ENCODE measurements at regions not wholly inside any gene's neighbourhood (a gene's known extent, or its start where the extent isn't known, plus 50 kb on each side); places are given as distances from the start of the nearest gene placed in this dataset.

GRCh38 chr12:94020335-94020734 is 128.0 kb upstream of the PLXNC1 start:
- Histone ChIP-seq H3K27ac (no peak overlapping the region), H3K4me1 (replicated peaks in 1 of 2) (no peaks in the 10 kb centered on the region), H3K4me3 (no peak overlapping the region)
- no peak for ATAC-seq (replicated peaks in 6 of 8)
- WGBS, 10 experiments = 0 to 67% (median 54%) methylated on average over 1 of the region's 1 CpG; no CpG with 5 or more reads in 6 of the 10 experiments
- in situ Hi-C loops (cut with MboI; ENCODE audit: low pct_unique_long_range_greater_than_20kb in 2 of 9, low sequenced_read_pairs in 9 of 9, unreplicated experiment in 9 of 9) = no loop called here

- in situ Hi-C loops (cut with MboI; ENCODE audit: low pct_unique_long_range_greater_than_20kb in 2 of 9, low sequenced_read_pairs in 9 of 9, unreplicated experiment in 9 of 9) = no loop called here
- no peak for ATAC-seq (replicated peaks in 6 of 8)
- no peak overlapping the region for H3K27ac ChIP-seq
- no peaks in the 10 kb centered on the region for H3K4me1 ChIP-seq (replicated peaks in 1 of 2)
- no peak overlapping the region for H3K4me3 ChIP-seq
These were observed 124.5 kb upstream of the PLXNC1 start for GRCh38 chr12:94023879-94024278.

- WGBS, 10 experiments = 0 to 86% (median 67%) methylated on average over 1 to 4 of the region's 4 CpGs; no CpG with 5 or more reads in 1 of the 10 experiments
- Histone ChIP-seq H3K4me3 (no peak overlapping the region), H3K27ac (no peak overlapping the region), H3K4me1 (replicated peaks in 1 of 2) (no peaks in the 10 kb centered on the region)
- peak in 2 of 8 experiments; percentile 56 to 66 for ATAC-seq (replicated peaks in 6 of 8)
- in situ Hi-C loops (cut with MboI; ENCODE audit: low pct_unique_long_range_greater_than_20kb in 2 of 9, low sequenced_read_pairs in 9 of 9, unreplicated experiment in 9 of 9) = no loop called here
These were observed 123.3 kb upstream of the PLXNC1 start for GRCh38 chr12:94025068-94025467.

- Histone ChIP-seq H3K4me3 (no peak overlapping the region), H3K4me1 (replicated peaks in 1 of 2) (no peaks in the 10 kb centered on the region), H3K27ac (no peak overlapping the region)
- in situ Hi-C loops (cut with MboI; ENCODE audit: low pct_unique_long_range_greater_than_20kb in 2 of 9, low sequenced_read_pairs in 9 of 9, unreplicated experiment in 9 of 9) = no loop called here
- WGBS, 10 experiments = 0 to 100% (median 60%) methylated on average over 1 of the region's 1 CpG; no CpG with 5 or more reads in 2 of the 10 experiments
- ATAC-seq (replicated peaks in 6 of 8) = peak in 1 of 8 experiments; percentile 43
These were observed 122.6 kb upstream of the PLXNC1 start for GRCh38 chr12:94025756-94026155.

- no peak overlapping the region for H3K4me3 ChIP-seq
- peaks cover 0 to 3% of the 10 kb centered on the region in 2 donors for H3K4me1 ChIP-seq (replicated peaks in 1 of 2)
- in situ Hi-C loops (cut with MboI; ENCODE audit: low pct_unique_long_range_greater_than_20kb in 2 of 9, low sequenced_read_pairs in 9 of 9, unreplicated experiment in 9 of 9) = no loop called here
- H3K27ac ChIP-seq = no peak overlapping the region
- no peak for ATAC-seq (replicated peaks in 6 of 8)
These were observed 121.8 kb upstream of the PLXNC1 start for GRCh38 chr12:94026596-94026995.

- Histone ChIP-seq H3K4me3 (no peak overlapping the region), H3K27ac (no peak overlapping the region), H3K4me1 (replicated peaks in 1 of 2) (peaks cover 0 to 10% of the 10 kb centered on the region in 2 donors)
- in situ Hi-C loops (cut with MboI; ENCODE audit: low pct_unique_long_range_greater_than_20kb in 2 of 9, low sequenced_read_pairs in 9 of 9, unreplicated experiment in 9 of 9) = no loop called here
- WGBS, 10 experiments = 0 to 100% (median 84%) methylated on average over 1 to 3 of the region's 3 CpGs; no CpG with 5 or more reads in 2 of the 10 experiments
- ATAC-seq (replicated peaks in 6 of 8) = no peak
These were observed 120.8 kb upstream of the PLXNC1 start for GRCh38 chr12:94027561-94027960.

GRCh38 chr12:94031763-94032162 is 116.6 kb upstream of the PLXNC1 start:
- 60 to 93% (median 79%) methylated on average over 1 to 2 of the region's 2 CpGs; no CpG with 5 or more reads in 3 of the 10 experiments for WGBS, 10 experiments
- no peak overlapping the region for H3K27ac ChIP-seq
- peak in 3 of 8 experiments; percentile 52 to 81 (median 71) for ATAC-seq (replicated peaks in 6 of 8)
- in situ Hi-C loops (cut with MboI; ENCODE audit: low pct_unique_long_range_greater_than_20kb in 2 of 9, low sequenced_read_pairs in 9 of 9, unreplicated experiment in 9 of 9) = no loop called here
- H3K4me3 ChIP-seq = no peak overlapping the region
- peaks cover 0 to 10% of the 10 kb centered on the region in 2 donors for H3K4me1 ChIP-seq (replicated peaks in 1 of 2)

GRCh38 chr12:94032368-94032767 is 116.0 kb upstream of the PLXNC1 start:
- no peak overlapping the region for H3K27ac ChIP-seq
- ATAC-seq (replicated peaks in 6 of 8) = no peak
- H3K4me1 ChIP-seq (replicated peaks in 1 of 2) = peaks cover 0 to 10% of the 10 kb centered on the region in 2 donors
- in situ Hi-C loops (cut with MboI; ENCODE audit: low pct_unique_long_range_greater_than_20kb in 2 of 9, low sequenced_read_pairs in 9 of 9, unreplicated experiment in 9 of 9) = no loop called here
- no peak overlapping the region for H3K4me3 ChIP-seq
- WGBS, 10 experiments = 22 to 100% (median 72%) methylated on average over 1 to 2 of the region's 2 CpGs; no CpG with 5 or more reads in 3 of the 10 experiments

GRCh38 chr12:94033101-94033500 is 115.3 kb upstream of the PLXNC1 start:
- WGBS, 10 experiments = 10 to 89% (median 58%) methylated on average over 2 to 5 of the region's 5 CpGs; no CpG with 5 or more reads in 1 of the 10 experiments
- ATAC-seq (replicated peaks in 6 of 8) = no peak
- H3K4me3 ChIP-seq = no peak overlapping the region
- in situ Hi-C loops (cut with MboI; ENCODE audit: low pct_unique_long_range_greater_than_20kb in 2 of 9, low sequenced_read_pairs in 9 of 9, unreplicated experiment in 9 of 9) = no loop called here
- peaks cover 0 to 10% of the 10 kb centered on the region in 2 donors for H3K4me1 ChIP-seq (replicated peaks in 1 of 2)
- H3K27ac ChIP-seq = no peak overlapping the region

GRCh38 chr12:94033784-94034183 is 114.6 kb upstream of the PLXNC1 start:
- no peak for ATAC-seq (replicated peaks in 6 of 8)
- Histone ChIP-seq H3K4me1 (replicated peaks in 1 of 2) (peaks cover 0 to 10% of the 10 kb centered on the region in 2 donors), H3K27ac (no peak overlapping the region), H3K4me3 (no peak overlapping the region)
- in situ Hi-C loops (cut with MboI; ENCODE audit: low pct_unique_long_range_greater_than_20kb in 2 of 9, low sequenced_read_pairs in 9 of 9, unreplicated experiment in 9 of 9) = no loop called here

GRCh38 chr12:94037444-94037843 is 110.9 kb upstream of the PLXNC1 start:
- in situ Hi-C loops (cut with MboI; ENCODE audit: low pct_unique_long_range_greater_than_20kb in 2 of 9, low sequenced_read_pairs in 9 of 9, unreplicated experiment in 9 of 9) = no loop called here
- no peak for ATAC-seq (replicated peaks in 6 of 8)
- Histone ChIP-seq H3K4me3 (no peak overlapping the region), H3K27ac (no peak overlapping the region), H3K4me1 (replicated peaks in 1 of 2) (peaks cover 0 to 7% of the 10 kb centered on the region in 2 donors)
- WGBS, 10 experiments = 18 to 100% (median 67%) methylated on average over 1 to 4 of the region's 4 CpGs; no CpG with 5 or more reads in 3 of the 10 experiments

- in situ Hi-C loops (cut with MboI; ENCODE audit: low pct_unique_long_range_greater_than_20kb in 2 of 9, low sequenced_read_pairs in 9 of 9, unreplicated experiment in 9 of 9) = no loop called here
- no peak overlapping the region for H3K4me3 ChIP-seq
- WGBS, 10 experiments = 43 to 100% (median 88%) methylated on average over 1 to 2 of the region's 2 CpGs; no CpG with 5 or more reads in 4 of the 10 experiments
These were observed 109.8 kb upstream of the PLXNC1 start for GRCh38 chr12:94038605-94039004.

GRCh38 chr12:94039199-94039840 is 109.1 kb upstream of the PLXNC1 start:
- H3K4me3 ChIP-seq = no peak overlapping the region
- H3K4me1 ChIP-seq (replicated peaks in 1 of 2) = peaks cover 0 to 10% of the 10 kb centered on the region in 2 donors
- H3K27ac ChIP-seq = no peak overlapping the region
- ATAC-seq (replicated peaks in 6 of 8) = no peak
- in situ Hi-C loops (cut with MboI; ENCODE audit: low pct_unique_long_range_greater_than_20kb in 2 of 9, low sequenced_read_pairs in 9 of 9, unreplicated experiment in 9 of 9) = no loop called here

More at GRCh38 chr12:94038605-94039004, 109.8 kb upstream of the PLXNC1 start:
- Histone ChIP-seq H3K27ac (no peak overlapping the region), H3K4me1 (replicated peaks in 1 of 2) (peaks cover 0 to 10% of the 10 kb centered on the region in 2 donors)
- no peak for ATAC-seq (replicated peaks in 6 of 8)

- no peak overlapping the region for H3K27ac ChIP-seq
- in situ Hi-C loops (cut with MboI; ENCODE audit: low pct_unique_long_range_greater_than_20kb in 2 of 9, low sequenced_read_pairs in 9 of 9, unreplicated experiment in 9 of 9) = no loop called here
- ATAC-seq (replicated peaks in 6 of 8) = peak in 2 of 8 experiments; percentile 15 to 54
- 6 to 100% (median 86%) methylated on average over 2 to 5 of the region's 5 CpGs; no CpG with 5 or more reads in 1 of the 10 experiments for WGBS, 10 experiments
- H3K4me1 ChIP-seq (replicated peaks in 1 of 2) = peaks cover 0 to 10% of the 10 kb centered on the region in 2 donors
- no peak overlapping the region for H3K4me3 ChIP-seq
These were observed 108.5 kb upstream of the PLXNC1 start for GRCh38 chr12:94039914-94040313.

Measured in motor neuron (in vitro differentiated cells).